ENCODE measurements at regions not wholly inside any gene's neighbourhood (a gene's known extent, or its start where the extent isn't known, plus 50 kb on each side); places are given as distances from the start of the nearest gene placed in this dataset.
"Not testable (repeated sequence)": the region's sequence is repeated elsewhere in the genome, so short reads cannot be mapped to it uniquely, and the experiment has no call there.

GRCh38 chr15:69554279-69554961, 101.8 kb downstream of the RPLP1 start:
- no peak for DNase-seq

GRCh38 chr15:69555080-69555479, 102.5 kb downstream of the RPLP1 start:
- DNase-seq: no peak

- no peak for DNase-seq
Measured at GRCh38 chr15:69556344-69556743, 103.7 kb downstream of the RPLP1 start.

GRCh38 chr15:69557020-69557706, 104.5 kb downstream of the RPLP1 start:
- no peak for DNase-seq

GRCh38 chr15:69557707-69558409, 105.2 kb downstream of the RPLP1 start:
- no peak for DNase-seq

GRCh38 chr15:69559440-69560190, 107.0 kb downstream of the RPLP1 start:
- DNase-seq: no peak

GRCh38 chr15:69561071-69561784, 108.6 kb downstream of the RPLP1 start:
- no peak for DNase-seq

GRCh38 chr15:69562116-69562515, 109.5 kb downstream of the RPLP1 start:
- DNase-seq: no peak

- DNase-seq: no peak
Measured at GRCh38 chr15:69562564-69562963, 109.9 kb downstream of the RPLP1 start.

GRCh38 chr15:69565066-69565655, 112.5 kb downstream of the RPLP1 start:
- no peak for DNase-seq

GRCh38 chr15:69567238-69567760, 114.7 kb downstream of the RPLP1 start:
- not testable (repeated sequence) for DNase-seq

- no peak for DNase-seq
Measured at GRCh38 chr15:69568173-69569009, 115.8 kb downstream of the RPLP1 start.

GRCh38 chr15:69570454-69570853, 117.8 kb downstream of the RPLP1 start:
- no peak for DNase-seq

GRCh38 chr15:69570997-69571396, 118.4 kb downstream of the RPLP1 start:
- DNase-seq: no peak

GRCh38 chr15:69573278-69573677, 120.7 kb downstream of the RPLP1 start:
- not testable (repeated sequence) for DNase-seq

- peak; percentile 65 for DNase-seq
Measured at GRCh38 chr15:69573815-69574475, 121.3 kb downstream of the RPLP1 start.

- no peak for DNase-seq
Measured at GRCh38 chr15:69574506-69574905, 121.9 kb downstream of the RPLP1 start.

GRCh38 chr15:69575387-69575786, 122.8 kb downstream of the RPLP1 start:
- DNase-seq: no peak

GRCh38 chr15:69576035-69576526, 123.5 kb downstream of the RPLP1 start:
- DNase-seq: peak; percentile 73

- DNase-seq: no peak
Measured at GRCh38 chr15:69576948-69577351, 124.3 kb downstream of the RPLP1 start.

Measured in activated naive CD4-positive, alpha-beta T cell treated with anti-CD3 and anti-CD28 coated beads, Interleukin-2, amount 50 U/mL, for 16 hours (primary cell).